GM21529 (cell line): ENCODE measurements at regions not wholly inside any gene's neighbourhood (a gene's known extent, or its start where the extent isn't known, plus 50 kb on each side); places are given as distances from the start of the nearest gene placed in this dataset.
A peak's percentile ranks its signal among the peaks of the same experiment; 100 is the strongest.
"Not testable (repeated sequence)": the region's sequence is repeated elsewhere in the genome, so short reads cannot be mapped to it uniquely, and the experiment has no call there.

Experiments
- ATAC-seq: cut with Tn5 transposase; IDR thresholded peaks from one replicate; pipeline ENCODE4 v1.9.1; 2021; ENCODE audit not compliant: unreplicated experiment

DNA sequence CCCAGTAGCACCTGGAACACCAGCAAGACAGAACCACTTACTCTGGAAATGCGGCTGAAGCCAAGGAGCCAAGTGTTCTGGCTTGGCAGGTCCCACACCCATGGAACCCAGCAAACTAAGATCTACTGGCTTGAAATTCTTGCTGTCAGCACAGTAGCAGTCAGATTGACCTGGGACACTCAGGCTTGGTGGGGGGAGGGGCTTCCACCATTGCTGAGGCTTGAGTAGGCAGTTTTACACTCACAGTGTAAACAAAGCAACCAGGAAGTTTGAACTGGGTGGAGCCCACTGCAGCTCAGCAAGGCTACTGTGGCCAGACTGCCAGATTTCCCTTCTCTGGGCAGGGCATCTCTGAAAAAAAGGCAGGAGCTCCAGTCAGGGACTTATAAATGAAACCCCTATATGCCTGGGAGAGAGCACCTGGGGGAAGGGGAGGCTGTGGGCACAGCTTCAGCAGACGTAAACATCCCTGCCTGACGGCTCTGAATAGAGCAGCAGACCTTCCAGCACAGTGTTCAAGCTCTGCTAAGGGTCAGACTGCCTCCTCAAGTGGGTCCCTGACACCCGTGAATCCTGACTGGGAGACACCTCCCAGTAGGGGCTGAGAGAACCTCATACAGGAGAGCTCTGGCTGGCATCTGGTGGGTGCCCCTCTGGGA, 121.2 kb downstream of the MTERF1 start:
- no peak for ATAC-seq

DNA sequence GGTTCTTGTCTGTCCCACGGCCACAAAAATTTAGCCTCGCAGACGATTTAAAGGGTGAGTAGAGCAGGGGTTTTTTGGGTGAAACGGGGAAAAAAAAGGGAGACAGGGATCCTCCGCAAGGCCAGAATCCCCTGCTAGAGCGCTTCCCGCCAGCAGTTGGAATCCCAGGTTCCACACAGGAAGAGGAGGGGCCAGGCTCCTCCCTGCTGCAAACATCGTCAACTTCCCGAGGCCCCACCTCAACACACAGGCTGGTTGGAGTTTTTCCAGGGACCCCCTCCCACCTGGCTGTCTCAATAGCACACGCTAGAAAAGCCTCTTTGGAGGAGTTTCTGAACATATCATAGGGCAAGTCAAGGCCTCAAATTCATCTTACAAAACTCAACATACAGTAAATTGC, 112.7 kb downstream of the MTERF1 start:
- no peak for ATAC-seq

DNA sequence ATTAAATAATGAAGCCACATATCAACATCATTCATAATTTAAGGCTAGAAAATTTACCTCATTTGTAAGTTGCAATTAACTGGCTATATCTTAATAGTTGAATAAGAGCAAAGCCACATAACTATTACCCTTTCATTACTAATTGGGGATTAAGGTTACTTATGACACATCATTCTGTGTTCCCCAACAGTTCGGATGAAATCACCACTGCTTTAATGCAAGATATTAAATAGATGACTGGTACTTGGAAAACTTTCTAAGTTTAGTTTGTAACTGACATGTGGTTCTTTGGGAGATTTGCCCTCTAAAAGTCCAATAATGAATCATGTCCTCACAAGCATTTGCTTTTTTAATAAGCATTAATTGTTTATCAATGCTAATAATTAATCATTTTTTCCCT, 109.1 kb downstream of the MTERF1 start:
- no peak for ATAC-seq

DNA sequence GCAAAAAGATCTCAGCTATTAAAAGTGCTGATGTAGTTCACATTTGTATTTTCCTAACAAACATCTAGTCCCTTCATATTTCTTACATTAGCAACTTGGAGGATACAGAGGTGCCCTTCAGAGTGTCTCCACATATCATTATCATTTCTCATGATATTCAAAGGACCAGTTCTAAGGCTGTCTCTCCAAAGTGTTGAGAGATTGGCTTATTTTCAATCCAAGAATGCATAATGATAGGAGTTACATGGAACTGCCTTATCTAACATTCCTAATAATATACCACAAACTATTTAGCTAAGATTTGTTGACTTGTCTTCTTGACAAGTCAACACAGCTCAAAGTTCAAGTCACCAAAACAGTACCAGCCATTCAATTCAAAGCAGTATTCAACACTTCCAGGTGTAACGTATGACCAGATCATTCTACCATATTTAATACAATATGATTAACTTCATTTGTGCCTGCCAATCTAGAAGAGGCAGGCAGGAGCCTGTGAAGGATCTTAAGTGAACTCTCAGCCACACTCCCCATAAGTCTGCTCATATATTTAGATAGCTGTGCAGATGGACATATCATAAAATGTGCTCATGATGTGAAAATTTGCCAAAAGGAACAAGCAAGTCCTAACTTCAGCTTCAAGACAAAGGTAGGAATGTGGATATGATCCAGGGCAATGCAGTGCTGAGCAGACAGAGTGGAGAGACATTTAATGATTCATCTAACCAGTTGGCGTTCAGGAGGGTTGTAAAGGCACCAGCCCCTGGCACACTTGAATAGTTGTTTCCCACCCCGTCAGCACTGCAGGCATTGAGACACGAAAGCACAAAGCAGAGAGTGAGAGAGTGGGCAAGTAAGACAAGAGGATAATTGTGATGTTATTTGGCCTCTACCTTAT, 108.3 kb downstream of the MTERF1 start:
- ATAC-seq, result no peak

DNA sequence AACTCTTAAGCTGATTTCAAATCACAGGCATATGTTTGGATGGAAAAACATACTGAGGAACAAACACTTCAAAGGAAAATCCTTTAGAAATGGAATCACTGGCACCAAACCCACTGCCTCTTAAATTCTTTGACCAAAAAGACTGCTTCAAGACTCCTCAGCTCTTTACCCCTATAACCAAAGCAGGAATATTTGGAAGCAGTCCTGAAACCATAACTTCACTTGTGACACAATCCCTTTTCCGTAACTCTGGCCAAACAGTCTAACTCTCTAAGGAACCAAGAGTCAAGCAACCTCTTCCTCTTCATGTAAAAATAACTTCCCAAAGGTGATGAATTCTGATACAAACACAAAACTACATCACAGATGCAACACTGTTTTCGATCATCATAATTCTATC, 104.3 kb downstream of the MTERF1 start:
- ATAC-seq, result no peak

DNA sequence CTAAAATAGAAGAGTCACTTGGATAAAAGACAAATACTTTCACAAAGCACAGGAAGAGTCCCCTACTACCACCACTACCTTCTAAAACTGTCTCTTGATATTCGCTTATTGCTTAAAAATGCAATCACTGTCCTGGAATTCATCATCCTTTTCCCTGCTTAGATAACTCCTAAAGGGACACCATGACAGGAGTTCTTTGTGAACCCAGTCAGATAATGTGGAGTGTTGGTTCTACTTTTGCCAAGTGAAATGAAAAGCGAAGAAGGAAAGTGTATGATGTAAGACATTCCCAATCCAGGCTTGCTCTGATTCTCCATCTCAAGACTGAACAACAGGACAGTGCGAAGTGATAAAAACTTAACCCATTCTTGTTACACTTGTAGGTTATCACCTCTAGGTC, 103.0 kb downstream of the MTERF1 start:
- no peak for ATAC-seq

DNA sequence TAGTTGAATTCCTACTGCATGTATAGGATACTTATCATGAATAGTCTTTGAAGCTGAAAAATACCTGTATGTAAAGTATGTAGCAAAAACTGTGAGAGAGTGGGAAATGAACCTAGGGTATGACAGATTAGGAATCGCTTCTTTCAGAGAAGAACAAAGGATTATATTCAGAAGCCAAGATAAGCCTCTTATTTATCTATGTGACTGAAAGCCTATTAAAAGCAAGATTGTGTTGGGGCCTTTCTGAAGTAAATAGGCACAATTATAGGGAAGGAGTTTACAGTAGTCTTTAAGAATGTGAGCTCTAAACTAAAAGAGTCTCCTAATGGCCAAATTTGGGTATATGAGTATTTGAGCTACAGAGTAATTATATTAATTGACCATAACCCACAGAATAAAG, 102.1 kb downstream of the MTERF1 start:
- ATAC-seq, result no peak

DNA sequence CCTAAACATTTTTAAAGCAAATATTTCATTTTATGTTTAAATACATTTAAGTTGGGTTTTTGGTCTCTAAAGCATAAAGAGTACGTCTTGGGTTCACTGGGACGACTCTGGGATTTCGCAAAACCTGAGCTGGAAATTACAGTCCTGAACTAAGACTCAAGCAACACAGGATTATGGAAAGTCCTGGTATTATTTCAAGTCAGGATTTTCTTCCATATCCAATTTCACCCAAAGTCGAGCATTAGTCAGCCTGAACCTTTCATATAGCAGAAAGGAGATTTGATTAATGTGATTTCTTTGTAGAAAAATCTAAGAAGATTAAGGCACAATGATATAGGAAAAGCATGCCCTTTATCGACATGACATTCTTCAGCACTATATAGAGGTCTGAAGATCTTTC, 100.0 kb downstream of the MTERF1 start:
- ATAC-seq, result no peak

DNA sequence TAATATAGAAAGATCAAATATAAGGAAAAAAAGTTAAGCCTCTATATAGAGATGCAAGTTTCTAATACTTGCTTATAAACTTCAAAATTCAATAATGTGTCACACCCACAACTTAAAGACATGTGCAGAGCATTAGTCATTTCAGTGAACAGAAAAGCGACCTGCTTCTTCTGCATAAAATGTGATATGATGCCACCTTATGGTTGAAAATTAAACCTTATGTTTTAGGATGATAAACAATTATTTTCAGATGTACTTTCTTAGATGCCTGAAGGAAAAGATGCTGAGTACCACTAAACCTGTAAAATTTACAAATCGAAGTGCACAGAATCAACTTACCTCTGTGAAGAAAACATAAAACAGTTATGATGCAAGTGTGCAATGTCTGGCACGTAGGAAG, 96.0 kb downstream of the MTERF1 start:
- ATAC-seq, result no peak

DNA sequence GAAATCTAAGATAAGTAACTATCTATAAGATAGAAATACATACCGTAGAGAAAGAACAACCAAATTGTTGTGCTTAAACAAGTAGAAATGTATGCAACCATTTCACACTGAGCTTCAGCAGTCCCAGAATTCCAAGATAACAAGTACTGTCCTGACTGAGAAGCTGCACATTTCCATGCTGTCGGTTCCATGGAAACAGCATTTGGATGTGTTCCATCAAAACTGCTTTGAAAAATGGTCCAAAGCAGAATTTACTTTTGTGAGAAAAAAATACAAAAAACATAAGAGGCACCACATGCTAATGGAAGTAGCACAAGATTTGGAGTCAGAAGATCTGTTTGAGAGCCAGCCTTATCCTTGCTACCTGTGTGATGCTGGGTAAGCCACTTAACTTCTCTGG, 92.6 kb downstream of the MTERF1 start:
- no peak for ATAC-seq

DNA sequence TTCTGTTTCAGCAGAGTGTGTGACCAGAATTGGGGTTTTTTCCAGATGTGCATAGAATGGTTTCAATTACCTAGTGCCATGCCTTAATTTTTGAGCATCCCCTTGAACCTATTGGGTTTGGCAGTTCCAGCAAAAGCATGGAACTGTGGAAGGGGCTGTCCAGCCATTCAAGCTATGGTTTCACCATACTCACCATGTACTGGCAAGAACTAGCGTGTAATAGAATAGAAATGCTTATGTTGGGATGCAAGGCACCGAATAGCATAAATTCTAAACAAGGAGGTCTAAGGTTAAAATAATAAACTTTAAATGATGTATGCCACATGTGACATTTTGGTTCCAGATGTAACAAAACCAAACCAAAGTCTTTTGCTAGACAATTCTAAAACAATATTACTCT, 91.4 kb downstream of the MTERF1 start:
- ATAC-seq, result no peak

DNA sequence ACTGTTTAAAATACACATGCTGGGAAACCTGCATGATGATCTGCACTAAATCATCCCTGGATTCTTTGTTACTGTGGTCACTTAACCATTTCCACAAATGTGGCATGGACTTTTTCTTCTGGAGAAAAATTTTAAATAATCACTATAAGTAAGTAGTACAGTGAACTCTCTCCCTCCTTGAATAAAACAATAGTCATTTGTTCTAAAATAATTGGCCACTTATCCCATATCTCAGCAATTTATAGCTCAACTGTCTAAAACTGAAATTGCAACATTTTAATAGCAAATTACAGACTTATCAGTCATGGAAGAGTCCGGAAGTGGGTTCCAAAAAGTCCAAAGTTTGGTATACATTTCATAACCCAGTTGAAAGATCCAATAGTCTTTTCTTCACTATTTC, 90.9 kb downstream of the MTERF1 start:
- ATAC-seq, result no peak

DNA sequence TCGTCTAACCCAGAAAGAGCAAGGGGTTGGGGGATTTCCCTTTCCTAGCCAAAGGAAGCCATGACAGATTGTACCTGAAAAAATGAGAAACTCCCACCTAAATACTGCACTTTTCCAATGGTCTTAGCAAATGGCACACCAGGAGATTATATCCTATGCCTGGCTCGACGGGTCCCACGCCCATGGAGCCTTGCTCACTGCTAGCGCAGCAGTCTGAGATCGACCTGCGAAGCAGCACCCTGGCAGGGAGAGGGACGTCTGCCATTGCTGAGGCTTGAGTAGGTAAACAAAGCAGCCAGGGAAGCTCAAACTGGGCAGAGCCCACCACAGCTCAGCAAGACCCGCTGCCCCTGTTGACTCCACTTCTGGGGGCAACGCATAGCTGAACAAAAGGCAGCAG, 89.9 kb downstream of the MTERF1 start:
- ATAC-seq, result not testable (repeated sequence)

DNA sequence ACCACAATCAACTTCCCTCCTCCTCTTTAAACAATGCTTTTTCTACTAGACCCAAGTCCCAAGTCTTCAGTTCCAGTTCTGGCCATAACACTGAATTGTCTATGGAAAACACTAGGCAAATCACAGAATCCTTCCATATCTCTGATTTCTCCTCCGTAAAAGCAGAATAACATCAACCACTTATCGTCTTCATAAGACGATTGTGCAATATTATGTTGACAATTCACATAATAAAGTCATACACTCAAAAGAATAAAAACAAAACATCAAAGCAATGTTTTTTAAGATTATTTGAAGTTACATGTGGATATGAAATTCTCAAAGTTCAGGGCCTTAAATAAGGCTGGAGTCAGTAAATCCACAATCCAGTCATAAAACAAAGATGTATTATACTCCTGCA, 84.4 kb downstream of the MTERF1 start:
- no peak for ATAC-seq

DNA sequence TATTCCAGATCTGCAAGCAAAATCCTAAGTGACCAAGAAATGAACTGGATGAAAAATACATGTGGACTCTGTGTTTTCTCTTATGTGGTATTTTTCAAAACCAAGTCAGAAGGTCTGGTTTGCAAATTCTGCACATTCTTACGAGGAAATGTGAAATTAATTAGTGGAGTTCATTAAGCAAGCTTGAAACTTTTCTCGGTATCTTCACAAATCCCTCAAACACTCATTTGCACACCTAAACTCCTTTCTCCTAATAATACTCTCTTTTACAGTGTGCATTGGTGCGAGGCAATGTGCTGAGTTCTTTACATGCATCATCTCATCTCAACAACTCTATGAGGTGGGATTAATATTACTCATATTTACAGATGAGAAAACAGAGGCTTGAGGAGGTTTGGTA, 82.1 kb downstream of the MTERF1 start:
- ATAC-seq, result no peak

DNA sequence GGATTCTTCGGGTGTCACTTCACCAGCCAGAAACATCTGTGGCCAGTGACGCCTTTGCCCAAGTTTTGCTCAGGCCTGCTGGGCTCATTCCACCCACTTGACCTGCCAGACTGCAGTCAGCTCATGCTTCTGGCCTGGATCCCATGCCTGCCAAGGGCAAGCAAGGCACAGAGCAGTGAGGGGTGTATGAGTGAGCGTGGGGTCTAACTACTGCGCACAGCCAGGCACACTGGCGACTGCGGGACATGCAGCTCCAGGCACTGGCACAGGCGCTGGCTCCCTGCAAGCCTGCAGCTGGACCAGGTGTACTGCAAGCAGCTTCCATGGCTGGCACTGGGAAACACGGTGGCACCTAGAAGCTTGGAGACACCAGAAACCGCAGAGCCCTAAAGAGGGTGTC, 80.1 kb downstream of the MTERF1 start:
- no peak for ATAC-seq

DNA sequence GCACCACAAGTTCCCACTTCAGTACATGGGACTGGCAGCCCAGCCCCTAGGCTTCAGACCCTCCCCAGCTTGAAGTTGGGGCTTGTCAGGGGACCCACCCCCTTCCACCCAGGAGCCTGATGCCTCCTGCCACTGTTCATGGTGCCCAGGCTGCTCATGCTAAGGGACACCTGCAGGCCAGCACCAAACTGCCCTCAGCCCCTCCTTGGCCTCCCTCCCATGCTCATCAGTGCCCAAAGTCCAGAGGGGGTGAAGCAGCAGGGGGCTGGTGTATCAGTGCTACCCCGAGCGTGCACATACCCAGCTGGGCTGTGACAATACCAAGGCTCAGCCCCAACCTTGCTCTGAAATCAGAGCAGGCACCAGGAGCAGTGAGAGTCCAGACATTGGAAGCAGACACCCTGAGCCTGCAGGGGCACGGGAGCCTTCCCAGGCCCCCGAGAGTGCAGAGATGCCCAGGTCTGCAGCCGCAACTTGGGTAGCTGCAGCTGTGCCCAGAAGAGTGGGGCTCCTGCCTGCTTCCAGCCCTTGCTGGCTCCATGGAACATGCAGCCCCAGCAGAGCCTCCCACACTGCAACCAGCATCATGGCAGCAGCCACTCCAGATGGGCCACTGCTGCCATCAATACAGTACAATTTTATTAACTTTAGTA, 79.0 kb downstream of the MTERF1 start:
- no peak for ATAC-seq

DNA sequence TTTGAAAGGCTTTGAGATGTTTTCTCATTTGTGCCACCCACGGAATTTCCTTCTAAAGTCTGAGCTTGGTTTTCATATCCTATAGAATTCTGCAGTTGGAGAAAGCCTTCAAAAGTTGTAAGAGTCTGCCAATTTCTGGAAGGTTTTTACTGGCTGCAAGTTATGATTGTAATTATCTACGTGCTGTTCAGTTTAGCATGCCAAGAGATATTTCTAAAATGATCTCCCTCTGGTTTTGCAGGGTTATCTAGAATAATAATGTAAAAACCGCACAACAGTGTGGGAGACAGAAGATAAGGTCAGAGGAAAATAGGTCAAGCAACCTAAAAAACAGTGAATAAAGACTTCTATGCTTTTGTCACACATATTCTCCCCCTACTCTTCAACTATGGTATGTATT, 69.3 kb downstream of the MTERF1 start:
- ATAC-seq, result no peak

DNA sequence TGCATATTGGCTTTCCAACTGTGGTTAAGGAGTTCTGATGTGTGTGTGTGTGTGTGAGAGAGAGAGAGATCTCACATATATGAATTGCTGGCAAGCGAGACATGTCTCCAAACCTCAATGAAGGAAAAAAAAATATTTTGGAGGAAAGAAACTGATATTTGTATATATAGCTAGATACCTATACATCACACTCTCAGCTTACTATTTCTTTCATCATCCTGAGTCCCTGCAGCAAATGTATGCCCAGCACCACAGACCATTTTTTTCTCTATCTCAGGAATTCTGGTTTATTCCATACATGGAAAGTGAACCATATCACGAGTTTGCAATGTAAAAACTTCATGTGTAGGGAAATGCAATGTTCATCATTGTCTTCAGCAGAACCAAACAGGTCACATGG, 68.9 kb downstream of the MTERF1 start:
- no peak for ATAC-seq

DNA sequence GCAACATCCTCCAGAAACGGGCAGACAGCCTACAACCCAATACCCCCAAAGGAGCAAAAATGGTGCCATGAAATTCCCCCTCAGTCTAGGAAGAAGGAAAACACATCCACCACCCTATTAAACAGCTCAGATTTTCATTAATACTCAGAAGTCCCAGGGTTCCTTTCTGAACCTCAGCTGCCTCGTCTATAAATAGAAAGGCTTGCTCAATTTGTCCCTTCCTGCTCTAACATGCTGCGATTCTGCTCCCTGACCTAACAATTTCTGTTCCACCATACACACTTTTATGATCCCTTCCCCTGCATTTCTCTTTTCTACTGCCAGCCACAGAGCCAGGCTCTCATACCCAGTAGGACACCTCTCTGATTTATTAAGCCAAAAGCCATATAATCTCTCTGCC, 68.1 kb downstream of the MTERF1 start:
- no peak for ATAC-seq

DNA sequence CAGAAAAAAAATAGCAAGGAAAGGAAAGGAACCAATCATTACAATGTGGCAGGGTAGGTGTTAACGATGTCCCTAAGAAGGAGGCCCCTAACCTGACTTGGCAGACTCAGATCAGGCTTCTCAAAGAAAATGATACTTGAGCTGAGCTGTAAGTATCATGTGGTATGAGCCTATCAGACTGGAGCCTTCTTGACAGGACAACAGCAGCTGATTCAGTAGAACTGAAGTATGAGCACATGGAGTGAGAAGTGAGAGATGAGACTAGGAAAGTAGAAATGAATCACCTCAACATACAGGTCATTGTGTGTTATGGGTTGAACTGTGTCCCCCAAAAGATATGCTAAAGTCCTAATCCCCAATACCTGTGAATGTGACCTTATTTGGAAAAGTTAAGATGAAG, 66.3 kb downstream of the MTERF1 start:
- ATAC-seq, result peak; percentile 73
